ENCODE measurements at regions not wholly inside any gene's neighbourhood (a gene's known extent, or its start where the extent isn't known, plus 50 kb on each side); places are given as distances from the start of the nearest gene placed in this dataset.

- TF ChIP-seq POLR2AphosphoS5 (IDR thresholded peaks at IDR 0.05), result no peak
- no peak for TF ChIP-seq CTCF (IDR thresholded peaks at IDR 0.05; ENCODE audit: poor library complexity, severe bottlenecking)
- no peak for TF ChIP-seq EP300 (conservative IDR thresholded peaks at IDR 0.05; ENCODE audit: poor library complexity, severe bottlenecking)
- TF ChIP-seq REST (IDR thresholded peaks at IDR 0.05; ENCODE audit: borderline replicate concordance), result no peak
- TF ChIP-seq EZH2 (IDR thresholded peaks at IDR 0.05; ENCODE audit: borderline replicate concordance, insufficient read depth, low read length, poor library complexity, severe bottlenecking), result no peak
- TF ChIP-seq MXI1 (conservative IDR thresholded peaks at IDR 0.05; ENCODE audit: poor library complexity, severe bottlenecking), result no peak
- no peak for TF ChIP-seq TAF1 (IDR thresholded peaks at IDR 0.05; ENCODE audit: low read depth)
- TF ChIP-seq RAD21 (conservative IDR thresholded peaks at IDR 0.05), result no peak
Observed at GRCh38 chr6:74058606-74059005, 362.6 kb downstream of the CD109 start.

Measured in neural cell (in vitro differentiated cells).